ENCODE measurements at regions not wholly inside any gene's neighbourhood (a gene's known extent, or its start where the extent isn't known, plus 50 kb on each side); places are given as distances from the start of the nearest gene placed in this dataset.
"Not testable (repeated sequence)": the region's sequence is repeated elsewhere in the genome, so short reads cannot be mapped to it uniquely, and the experiment has no call there.

- DNase-seq: no peak
Measured at GRCh38 chr15:77877869-77878577, 199.5 kb downstream of the TBC1D2B start.

- DNase-seq: not testable (repeated sequence)
Measured at GRCh38 chr15:77876107-77876820, 201.2 kb downstream of the TBC1D2B start.

GRCh38 chr15:77875066-77875721, 202.3 kb downstream of the TBC1D2B start:
- peak; percentile 54 to 66 for DNase-seq

GRCh38 chr15:77874063-77874462, 203.4 kb downstream of the TBC1D2B start:
- no peak for DNase-seq

- DNase-seq: not testable (repeated sequence)
Measured at GRCh38 chr15:77872521-77873425, 204.7 kb downstream of the TBC1D2B start.

GRCh38 chr15:77871852-77872371, 205.6 kb downstream of the TBC1D2B start:
- DNase-seq: no peak

- peak; percentile 22 to 33 for DNase-seq
Measured at GRCh38 chr15:77870195-77871065, 207.1 kb downstream of the TBC1D2B start.

- no peak for DNase-seq
Measured at GRCh38 chr15:77869021-77869895, 208.3 kb downstream of the TBC1D2B start.

GRCh38 chr15:77868048-77868629, 209.4 kb downstream of the TBC1D2B start:
- DNase-seq: not testable (repeated sequence)

- no peak for DNase-seq
Measured at GRCh38 chr15:77867266-77868047, 210.1 kb downstream of the TBC1D2B start.

- no peak for DNase-seq
Measured at GRCh38 chr15:77866596-77867125, 210.8 kb downstream of the TBC1D2B start.

- no peak for DNase-seq
Measured at GRCh38 chr15:77866186-77866585, 211.3 kb downstream of the TBC1D2B start.

GRCh38 chr15:77865701-77866100, 211.8 kb downstream of the TBC1D2B start:
- no peak for DNase-seq

- no peak for DNase-seq
Measured at GRCh38 chr15:77865106-77865610, 212.4 kb downstream of the TBC1D2B start.

- no peak for DNase-seq
Measured at GRCh38 chr15:77864211-77865105, 213.1 kb downstream of the TBC1D2B start.

GRCh38 chr15:77863491-77864105, 213.9 kb downstream of the TBC1D2B start:
- no peak for DNase-seq

- no peak for DNase-seq
Measured at GRCh38 chr15:77862651-77863104, 214.8 kb downstream of the TBC1D2B start.
